CD4-positive, alpha-beta T cell (primary cell): ENCODE measurements at regions not wholly inside any gene's neighbourhood (a gene's known extent, or its start where the extent isn't known, plus 50 kb on each side); places are given as distances from the start of the nearest gene placed in this dataset.

ENCODE experiments used
- ATAC-seq: fragments of 200-7000 bp; cut with Tn5 transposase; one replicate; pipeline ENCODE4 v1.10.0; 2022; ENCODE audit warnings: mild to moderate bottlenecking; ENCODE audit not compliant: poor library complexity
- CTCF ChIA-PET: fragments of 350-600 bp; sonication (Branson Sonifier 250); formaldehyde crosslinking; loops from one replicate; lab custom pipeline; 2021; ENCODE audit warnings: antibody characterized with exemption, inconsistent platforms; lab: Charles Lee
- POLR2A ChIA-PET: fragments of 350-600 bp; sonication (Branson Sonifier 250); formaldehyde crosslinking; loops from one replicate; lab custom pipeline; 2021; ENCODE audit warnings: antibody characterized with exemption, inconsistent platforms; lab: Charles Lee
- DNase-seq, 14 experiments: peaks; one replicate each; pipeline ENCODE4 v3.0.0-alpha.2; 2013 to 2020; ENCODE audit warnings: mixed read lengths in 2 of 14
- H3K27ac ChIP-seq, 2 donors: one replicate each; pipeline versions ENCODE4 v1.5.1 to v1.7.0; 2013; ENCODE audit warnings: low read length in 2 of 2, low read depth in 1 of 2, mild to moderate bottlenecking in 1 of 2
- H3K27me3 ChIP-seq, 2 experiments: 1 replicate in 1 of 2; 2 replicates in 1 of 2; pipeline versions ENCODE4 v1.6.1 to v1.7.0; 2013; ENCODE audit warnings: low read length in 2 of 2, control low read depth in 1 of 2, mild to moderate bottlenecking in 1 of 2, moderate library complexity in 1 of 2; ENCODE audit not compliant: insufficient read depth in 2 of 2, control insufficient read depth in 1 of 2
- H3K36me3 ChIP-seq: one replicate; pipeline ENCODE4 v1.6.1; 2013; ENCODE audit warnings: low read length, control low read depth; ENCODE audit not compliant: insufficient read depth
- H3K4me1 ChIP-seq: one replicate; pipeline ENCODE4 v1.6.1; 2013; ENCODE audit warnings: low read length, control low read depth; ENCODE audit not compliant: insufficient read depth
- H3K4me3 ChIP-seq: one replicate; pipeline ENCODE4 v1.5.1; 2013; ENCODE audit warnings: mild to moderate bottlenecking, low read length, moderate library complexity
- H3K9me3 ChIP-seq, 2 experiments: 1 replicate in 1 of 2; 2 replicates in 1 of 2; pipeline versions ENCODE4 v1.6.1 to v1.7.0; 2013; ENCODE audit warnings: low read length in 2 of 2, mild to moderate bottlenecking in 2 of 2, control low read depth in 1 of 2, moderate library complexity in 1 of 2; ENCODE audit not compliant: control insufficient read depth in 1 of 2, insufficient read depth in 1 of 2
- H3K27ac Mint-ChIP-seq: one replicate; pipeline ENCODE4 v1.8.0; 2020; ENCODE audit warnings: mixed read lengths
- H3K27me3 Mint-ChIP-seq: one replicate; pipeline ENCODE4 v1.8.0; 2021; ENCODE audit warnings: mixed read lengths
- H3K36me3 Mint-ChIP-seq: one replicate; pipeline ENCODE4 v1.8.0; 2021; ENCODE audit warnings: low read depth, mixed read lengths
- H3K4me1 Mint-ChIP-seq: one replicate; pipeline ENCODE4 v1.8.0; 2021; ENCODE audit warnings: low read depth, mixed read lengths
- H3K4me3 Mint-ChIP-seq: one replicate; pipeline ENCODE4 v1.8.0; 2020; ENCODE audit warnings: mild to moderate bottlenecking, mixed read lengths
- H3K9me3 Mint-ChIP-seq: one replicate; pipeline ENCODE4 v1.8.0; 2020; ENCODE audit warnings: mixed read lengths
- CTCF ChIP-seq: fragments of 200-600 bp; IDR thresholded peaks from one replicate; pipeline ENCODE4 v1.8.0; 2022; ENCODE audit warnings: antibody characterized with exemption, mild to moderate bottlenecking
- intact Hi-C, 2 experiments: fragments of 100-400 bp; cut with DNase I in 1 of 2; cut with micrococcal nuclease in 1 of 2; formaldehyde crosslinking; loops; one replicate each; pipeline versions ENCODE4 v1.15.1 to v1.9.0; 2023 to 2025; cut with DNase I, micrococcal nuclease

GRCh38 chrX:3435057-3435456 is 88.6 kb upstream of the MXRA5 start:
- no peaks in the 10 kb centered on the region for H3K36me3 ChIP-seq
- Mint-ChIP-seq H3K27me3 (no peaks in the 10 kb centered on the region), H3K27ac (no peak overlapping the region), H3K9me3 (no peaks in the 10 kb centered on the region), H3K4me3 (no peak overlapping the region), H3K4me1 (no peaks in the 10 kb centered on the region), H3K36me3 (no peaks in the 10 kb centered on the region)
- H3K27me3 ChIP-seq: no peaks in the 10 kb centered on the region
- no peak for ATAC-seq
- intact Hi-C loops: no loop called here
- H3K4me1 ChIP-seq: no peaks in the 10 kb centered on the region
- DNase-seq: no peak
- H3K27ac ChIP-seq: no peak overlapping the region
- TF ChIP-seq CTCF: no peak
- H3K4me3 ChIP-seq: no peak overlapping the region
- CTCF ChIA-PET: no interaction called here
- no peaks in the 10 kb centered on the region for H3K9me3 ChIP-seq
- POLR2A ChIA-PET: no interaction called here

- Mint-ChIP-seq H3K27ac (no peak overlapping the region), H3K9me3 (no peaks in the 10 kb centered on the region), H3K36me3 (no peaks in the 10 kb centered on the region), H3K4me1 (no peaks in the 10 kb centered on the region), H3K27me3 (no peaks in the 10 kb centered on the region), H3K4me3 (no peak overlapping the region)
- no peak overlapping the region for H3K4me3 ChIP-seq
- TF ChIP-seq CTCF: no peak
- H3K27me3 ChIP-seq: no peaks in the 10 kb centered on the region
- ATAC-seq (no peak), DNase-seq (no peak)
- no peaks in the 10 kb centered on the region for H3K9me3 ChIP-seq
- intact Hi-C loops: no loop called here
- CTCF ChIA-PET: no interaction called here
- H3K36me3 ChIP-seq: no peaks in the 10 kb centered on the region
- H3K4me1 ChIP-seq: no peaks in the 10 kb centered on the region
- POLR2A ChIA-PET: no interaction called here
- H3K27ac ChIP-seq: no peak overlapping the region
Observed at GRCh38 chrX:3428792-3429191, 82.3 kb upstream of the MXRA5 start.

GRCh38 chrX:3426552-3426951 is 80.1 kb upstream of the MXRA5 start:
- ChIA-PET CTCF (no interaction called here), POLR2A (no interaction called here)
- H3K27me3 ChIP-seq: no peaks in the 10 kb centered on the region
- intact Hi-C loops: no loop called here
- no peaks in the 10 kb centered on the region for H3K27me3 Mint-ChIP-seq
- DNase-seq (no peak), ATAC-seq (no peak)
- H3K4me1 Mint-ChIP-seq: no peaks in the 10 kb centered on the region
- no peak overlapping the region for H3K4me3 Mint-ChIP-seq
- TF ChIP-seq CTCF: no peak
- no peaks in the 10 kb centered on the region for H3K9me3 Mint-ChIP-seq
- no peaks in the 10 kb centered on the region for H3K9me3 ChIP-seq
- no peaks in the 10 kb centered on the region for H3K4me1 ChIP-seq
- H3K36me3 ChIP-seq: no peaks in the 10 kb centered on the region
- no peak overlapping the region for H3K27ac ChIP-seq
- no peak overlapping the region for H3K27ac Mint-ChIP-seq
- H3K4me3 ChIP-seq: no peak overlapping the region
- H3K36me3 Mint-ChIP-seq: no peaks in the 10 kb centered on the region
